Loucy (cell line): ENCODE measurements at regions not wholly inside any gene's neighbourhood (a gene's known extent, or its start where the extent isn't known, plus 50 kb on each side); places are given as distances from the start of the nearest gene placed in this dataset.
"Not testable (repeated sequence)": the region's sequence is repeated elsewhere in the genome, so short reads cannot be mapped to it uniquely, and the experiment has no call there.

Experiments
- H2AFZ ChIP-seq: fragments of 200-600 bp; sonication (generic); 2 replicates; pipeline ENCODE4 v1.6.0; 2016; ENCODE audit warnings: antibody characterized with exemption, mild to moderate bottlenecking, low read length, moderate library complexity
- H3F3A ChIP-seq: fragments of 200-600 bp; 2 replicates; pipeline ENCODE4 v1.6.0; 2016; ENCODE audit warnings: antibody characterized with exemption, low read depth, mild to moderate bottlenecking
- H3K27me3 ChIP-seq: fragments of 200-600 bp; sonication (generic); 2 replicates; pipeline ENCODE4 v1.6.1; 2014; ENCODE audit warnings: low read length, mild to moderate bottlenecking; ENCODE audit not compliant: insufficient read depth, poor library complexity, severe bottlenecking
- H3K36me3 ChIP-seq: fragments of 200-600 bp; sonication (generic); 2 replicates; pipeline ENCODE4 v1.6.1; 2016; ENCODE audit warnings: low read length; ENCODE audit not compliant: insufficient read depth
- H3K4me1 ChIP-seq: fragments of 200-600 bp; sonication (generic); 2 replicates; pipeline ENCODE4 v1.5.1; 2014; ENCODE audit warnings: low read length, mild to moderate bottlenecking; ENCODE audit not compliant: insufficient read depth, poor library complexity, severe bottlenecking
- H3K4me2 ChIP-seq: fragments of 200-600 bp; sonication (generic); 2 replicates; pipeline ENCODE4 v1.6.0; 2014; ENCODE audit warnings: antibody characterized with exemption, low read length, low read depth, mild to moderate bottlenecking; ENCODE audit not compliant: poor library complexity, severe bottlenecking
- H3K4me3 ChIP-seq: fragments of 200-600 bp; sonication (generic); 2 replicates; pipeline ENCODE4 v1.5.1; 2014; ENCODE audit warnings: low read length, mild to moderate bottlenecking, mixed read lengths; ENCODE audit not compliant: poor library complexity, severe bottlenecking
- H3K79me2 ChIP-seq: fragments of 200-600 bp; sonication (generic); 2 replicates; pipeline ENCODE4 v1.6.1; 2014; ENCODE audit warnings: low read length; ENCODE audit not compliant: insufficient read depth
- H3K9ac ChIP-seq: fragments of 200-600 bp; sonication (generic); 2 replicates; pipeline ENCODE4 v1.6.0; 2014; ENCODE audit warnings: mild to moderate bottlenecking, low read depth, low read length, moderate library complexity; ENCODE audit not compliant: poor library complexity, severe bottlenecking
- H3K9me2 ChIP-seq: fragments of 200-600 bp; sonication (generic); replicated peaks from 2 replicates; pipeline ENCODE4 v1.6.1; 2016; ENCODE audit warnings: low read depth, low read length, mixed read lengths
- H3K9me3 ChIP-seq: fragments of 200-600 bp; sonication (generic); 2 replicates; pipeline ENCODE4 v1.6.1; 2014; ENCODE audit warnings: mild to moderate bottlenecking, antibody characterized with exemption, low read length, low read depth; ENCODE audit not compliant: insufficient read depth
- H4K20me1 ChIP-seq: fragments of 200-600 bp; sonication (generic); 2 replicates; pipeline ENCODE4 v1.6.0; 2014; ENCODE audit warnings: antibody characterized with exemption, low read length, mild to moderate bottlenecking; ENCODE audit not compliant: insufficient read depth, poor library complexity, severe bottlenecking
- CTCF ChIP-seq: fragments of 200-600 bp; sonication (generic); conservative IDR thresholded peaks from 2 replicates; pipeline ENCODE4 v1.5.1; 2014; ENCODE audit warnings: mild to moderate bottlenecking, antibody characterized with exemption, low read length
- EZH2phosphoT487 ChIP-seq: fragments of 200-600 bp; IDR thresholded peaks from 2 replicates; pipeline ENCODE4 v1.6.1; 2018; ENCODE audit warnings: antibody characterized with exemption, mild to moderate bottlenecking, moderate library complexity, borderline replicate concordance

- Histone ChIP-seq H3K9me2 (no peaks in the 10 kb centered on the region), H4K20me1 (no peaks in the 10 kb centered on the region), H2AFZ (no peak overlapping the region), H3K4me1 (no peaks in the 10 kb centered on the region), H3K27me3 (no peaks in the 10 kb centered on the region), H3K79me2 (no peaks in the 10 kb centered on the region), H3K36me3 (no peaks in the 10 kb centered on the region), H3K4me3 (no peak overlapping the region), H3K4me2 (no peak overlapping the region), H3K9ac (no peak overlapping the region), H3K9me3 (peaks cover 20% of the 10 kb centered on the region; the same call in 1 of the 2 replicates), H3F3A (no peaks in the 10 kb centered on the region)
- TF ChIP-seq CTCF (no peak), EZH2phosphoT487 (no peak)
Measured at GRCh38 chr6:79135973-79136470, 58.0 kb upstream of the PHIP start.

GRCh38 chr6:79134699-79135474, 56.8 kb upstream of the PHIP start:
- 0 out of 2 replicates have a peak, but pooled peaks have one; percentile 14 for TF ChIP-seq CTCF
- TF ChIP-seq EZH2phosphoT487 = no peak
- H3K27me3 ChIP-seq = no peaks in the 10 kb centered on the region
- H3K4me1 ChIP-seq = no peaks in the 10 kb centered on the region
- H3K9ac ChIP-seq = no peak overlapping the region
- no peak overlapping the region for H3K4me2 ChIP-seq
- H4K20me1 ChIP-seq = no peaks in the 10 kb centered on the region
- H3K4me3 ChIP-seq = no peak overlapping the region
- H3F3A ChIP-seq = no peaks in the 10 kb centered on the region
- no peaks in the 10 kb centered on the region for H3K9me2 ChIP-seq
- no peaks in the 10 kb centered on the region for H3K36me3 ChIP-seq
- peaks cover 20% of the 10 kb centered on the region; the same call in 1 of the 2 replicates for H3K9me3 ChIP-seq
- H3K79me2 ChIP-seq = no peaks in the 10 kb centered on the region
- H2AFZ ChIP-seq = no peak overlapping the region

- H3F3A ChIP-seq = no peaks in the 10 kb centered on the region
- no peaks in the 10 kb centered on the region for H3K9me2 ChIP-seq
- H3K4me3 ChIP-seq = no peak overlapping the region
- TF ChIP-seq EZH2phosphoT487 (no peak), CTCF (no peak)
- no peak overlapping the region for H3K9ac ChIP-seq
- no peak overlapping the region for H2AFZ ChIP-seq
- H3K4me2 ChIP-seq = no peak overlapping the region
- H3K79me2 ChIP-seq = no peaks in the 10 kb centered on the region
- H3K36me3 ChIP-seq = no peaks in the 10 kb centered on the region
- no peaks in the 10 kb centered on the region for H3K27me3 ChIP-seq
- no peaks in the 10 kb centered on the region for H4K20me1 ChIP-seq
- H3K9me3 ChIP-seq = peaks cover 20% of the 10 kb centered on the region; the same call in 1 of the 2 replicates
- no peaks in the 10 kb centered on the region for H3K4me1 ChIP-seq
Measured at GRCh38 chr6:79133173-79133572, 55.1 kb upstream of the PHIP start.

- H3K79me2 ChIP-seq, H3K4me2 ChIP-seq, H3K4me1 ChIP-seq, H2AFZ ChIP-seq, H3F3A ChIP-seq, H3K9me2 ChIP-seq, H3K27me3 ChIP-seq, H3K36me3 ChIP-seq, H3K9ac ChIP-seq, H4K20me1 ChIP-seq, H3K4me3 ChIP-seq: not testable (repeated sequence)
- H3K9me3 ChIP-seq = peaks cover 19% of the 10 kb centered on the region; the same call in 1 of the 2 replicates
Measured at GRCh38 chr6:79131220-79131619, 53.2 kb upstream of the PHIP start.
